H1 (cell line): ENCODE measurements at regions not wholly inside any gene's neighbourhood (a gene's known extent, or its start where the extent isn't known, plus 50 kb on each side); places are given as distances from the start of the nearest gene placed in this dataset.

Source experiments
- CTCF ChIA-PET: fragments of 300-600 bp; sonication (Branson Sonifier 250); formaldehyde crosslinking; loops from one replicate; lab custom pipeline; 2021; ENCODE audit not compliant: partially characterized antibody; lab: Charles Lee
- POLR2A ChIA-PET: fragments of 300-600 bp; sonication (Branson Sonifier 250); formaldehyde crosslinking; loops from one replicate; lab custom pipeline; 2021; ENCODE audit warnings: inconsistent platforms; ENCODE audit not compliant: partially characterized antibody; lab: Charles Lee
- DNase-seq, 2 experiments: peaks; one replicate each; pipeline versions ENCODE4 v3.0.0 to v3.0.0-alpha.2; 2010 to 2022; ENCODE audit warnings: low spot score in 2 of 2, low read depth in 1 of 2, mixed read lengths in 1 of 2
- FAIRE-seq: peaks from 2 replicates; lab custom pipeline; 2011; peaks lifted over from hg19 to GRCh38; lab: Jason Lieb, UNC
- H2AFZ ChIP-seq: 2 replicates; pipeline ENCODE4 v1.8.1; 2012; ENCODE audit warnings: low read length, inconsistent platforms
- H2AK5ac ChIP-seq: 2 replicates; pipeline ENCODE4 v1.6.1; 2013; ENCODE audit warnings: low read depth, low read length
- H2BK120ac ChIP-seq: replicated peaks from 2 replicates; pipeline ENCODE3; 2013; ENCODE audit warnings: low read depth, low read length, inconsistent platforms
- H2BK12ac ChIP-seq: 2 replicates; pipeline ENCODE4 v1.6.1; 2013; ENCODE audit warnings: low read depth, low read length
- H2BK15ac ChIP-seq: 2 replicates; pipeline ENCODE4 v1.6.1; 2013; ENCODE audit warnings: low read length
- H2BK20ac ChIP-seq: 2 replicates; pipeline ENCODE4 v1.6.1; 2013; ENCODE audit warnings: low read length
- H2BK5ac ChIP-seq: 2 replicates; pipeline ENCODE4 v1.6.1; 2013; ENCODE audit warnings: low read depth, low read length
- H3K14ac ChIP-seq: 2 replicates; pipeline ENCODE4 v1.6.1; 2013; ENCODE audit warnings: inconsistent platforms; ENCODE audit not compliant: insufficient read length
- H3K18ac ChIP-seq: 2 replicates; pipeline ENCODE4 v1.6.1; 2013; ENCODE audit warnings: low read length; ENCODE audit errors: extremely low read depth
- H3K23ac ChIP-seq: 2 replicates; pipeline ENCODE4 v1.6.1; 2013; ENCODE audit warnings: inconsistent platforms; ENCODE audit not compliant: insufficient read length
- H3K23me2 ChIP-seq: 2 replicates; pipeline ENCODE4 v1.6.1; 2013; ENCODE audit warnings: low read depth, low read length
- H3K27ac ChIP-seq: 2 replicates; pipeline ENCODE4 v1.6.1; 2011; ENCODE audit warnings: low read depth, low read length, inconsistent platforms
- H3K27me3 ChIP-seq, 4 experiments: replicated peaks in 1 of 4; 1 replicate in 1 of 4; 2 replicates in 3 of 4; pipeline versions ENCODE4 v1.6.1 to v1.8.1; 2011 to 2013; ENCODE audit warnings: low read length in 3 of 4, mild to moderate bottlenecking in 3 of 4, inconsistent platforms in 2 of 4, mixed read lengths in 2 of 4, moderate library complexity in 1 of 4; ENCODE audit not compliant: control insufficient read depth in 3 of 4, insufficient read depth in 3 of 4; ENCODE audit errors: extremely low read depth in 1 of 4
- H3K36me3 ChIP-seq, 4 experiments: 2 replicates each; pipeline versions ENCODE4 v1.6.1 to v1.8.1; 2011 to 2013; ENCODE audit warnings: mild to moderate bottlenecking in 4 of 4, low read length in 3 of 4, moderate library complexity in 2 of 4, control low read depth in 1 of 4, inconsistent platforms in 1 of 4; ENCODE audit not compliant: insufficient read depth in 4 of 4, control insufficient read depth in 2 of 4
- H3K4ac ChIP-seq: replicated peaks from 2 replicates; pipeline ENCODE3; 2013; ENCODE audit warnings: low read length, low read depth, mixed read lengths, inconsistent platforms; ENCODE audit not compliant: insufficient read length
- H3K4me1 ChIP-seq, 4 experiments: replicated peaks in 1 of 4; 1 replicate in 1 of 4; 2 replicates in 3 of 4; pipeline versions ENCODE4 v1.6.1 to v1.8.1; 2011 to 2013; ENCODE audit warnings: low read length in 3 of 4, inconsistent platforms in 2 of 4, mixed read lengths in 1 of 4; ENCODE audit not compliant: insufficient read depth in 4 of 4, control insufficient read depth in 3 of 4
- H3K4me2 ChIP-seq, 2 experiments: 2 replicates each; pipeline versions ENCODE4 v1.6.1 to v1.8.1; 2011 to 2013; ENCODE audit warnings: low read depth in 2 of 2, low read length in 2 of 2, control low read depth in 1 of 2, inconsistent platforms in 1 of 2, mild to moderate bottlenecking in 1 of 2; ENCODE audit not compliant: insufficient read depth in 1 of 2
- H3K4me3 ChIP-seq, 4 experiments: fragments of 200-600, 300-600 bp in 1 of 4; sonication (generic), shearing (Covaris generic), sonication (Bioruptor Twin) in 1 of 4; 2 replicates each; pipeline versions ENCODE4 v1.5.1 to v1.8.1; 2011 to 2016; ENCODE audit warnings: low read length in 4 of 4, low read depth in 3 of 4, control low read depth in 2 of 4, inconsistent platforms in 2 of 4, mild to moderate bottlenecking in 2 of 4, mixed read lengths in 1 of 4, moderate library complexity in 1 of 4; ENCODE audit not compliant: insufficient read depth in 2 of 4; ENCODE audit errors: extremely low read depth in 1 of 4
- H3K56ac ChIP-seq: replicated peaks from 2 replicates; pipeline ENCODE3; 2013; ENCODE audit warnings: low read depth, mild to moderate bottlenecking, mixed read lengths, low read length, inconsistent platforms; ENCODE audit not compliant: insufficient read length
- H3K79me1 ChIP-seq: 2 replicates; pipeline ENCODE4 v1.6.1; 2013; ENCODE audit warnings: low read depth, low read length, control low read depth
- H3K79me2 ChIP-seq, 2 experiments: 2 replicates each; pipeline versions ENCODE4 v1.6.1 to v1.8.1; 2012 to 2013; ENCODE audit warnings: low read length in 2 of 2, mild to moderate bottlenecking in 2 of 2, inconsistent platforms in 1 of 2; ENCODE audit not compliant: insufficient read depth in 2 of 2, control insufficient read depth in 1 of 2
- H3K9ac ChIP-seq, 4 experiments: replicated peaks in 1 of 4; 1 replicate in 1 of 4; 2 replicates in 3 of 4; pipeline versions ENCODE4 v1.6.1 to v1.8.1; 2011 to 2013; ENCODE audit warnings: low read depth in 3 of 4, low read length in 3 of 4, control low read depth in 2 of 4, mild to moderate bottlenecking in 2 of 4, moderate library complexity in 2 of 4, inconsistent platforms in 1 of 4; ENCODE audit errors: extremely low read depth in 1 of 4
- H3K9me3 ChIP-seq, 2 experiments: 2 replicates each; pipeline versions ENCODE4 v1.6.1 to v1.8.1; 2012 to 2013; ENCODE audit warnings: mild to moderate bottlenecking in 2 of 2, moderate library complexity in 2 of 2, control low read depth in 1 of 2, inconsistent platforms in 1 of 2, low read depth in 1 of 2, low read length in 1 of 2, mixed read lengths in 1 of 2; ENCODE audit not compliant: insufficient read depth in 2 of 2
- H4K20me1 ChIP-seq, 2 experiments: replicated peaks in 1 of 2; 2 replicates each; pipeline versions ENCODE3 to v1.8.1; 2011 to 2013; ENCODE audit warnings: inconsistent platforms in 2 of 2, low read length in 2 of 2, mild to moderate bottlenecking in 1 of 2; ENCODE audit not compliant: insufficient read depth in 2 of 2, control insufficient read depth in 1 of 2
- H4K5ac ChIP-seq: 2 replicates; pipeline ENCODE4 v1.6.1; 2013; ENCODE audit warnings: low read length, low read depth, mixed read lengths, inconsistent platforms; ENCODE audit not compliant: insufficient read length
- H4K8ac ChIP-seq: 2 replicates; pipeline ENCODE4 v1.8.0; 2013; ENCODE audit warnings: mild to moderate bottlenecking, moderate library complexity, low read length, inconsistent platforms; ENCODE audit not compliant: insufficient read depth; ENCODE audit errors: extremely low read depth
- H4K91ac ChIP-seq: replicated peaks from 2 replicates; pipeline ENCODE3; 2013; ENCODE audit warnings: low read length, mixed read lengths, inconsistent platforms; ENCODE audit not compliant: insufficient read length
- HDAC6 ChIP-seq: IDR thresholded peaks from one replicate; pipeline ENCODE4 v1.7.1; 2012; ENCODE audit warnings: low read depth, mild to moderate bottlenecking, inconsistent platforms, low read length, moderate library complexity
- MAFK ChIP-seq: IDR thresholded peaks from 2 replicates; pipeline ENCODE4 v1.6.1; 2012; ENCODE audit warnings: low read depth, mild to moderate bottlenecking, improper control_type of control experiment, low read length
- POU5F1 ChIP-seq: IDR thresholded peaks from 2 replicates; pipeline ENCODE4 v1.6.1; 2011; ENCODE audit warnings: low read depth, mild to moderate bottlenecking, low read length, moderate library complexity
- SP4 ChIP-seq: IDR thresholded peaks from 2 replicates; pipeline ENCODE4 v1.6.1; 2012; ENCODE audit warnings: low read length, inconsistent platforms
- SRF ChIP-seq: IDR thresholded peaks from 2 replicates; pipeline ENCODE4 v1.6.1; 2011; ENCODE audit warnings: mild to moderate bottlenecking, low read depth, low read length, moderate library complexity
- YY1 ChIP-seq: IDR thresholded peaks from 2 replicates; pipeline ENCODE4 v1.6.1; 2011; ENCODE audit warnings: low read depth, mild to moderate bottlenecking, low read length
- WGBS, 2 experiments: shearing (Covaris generic) in 1 of 2; methylation state at CpG; one replicate each; pipeline versions ENCODE4 v1.1.6 to v1.1.7; 2013 to 2015; ENCODE audit warnings: low lambda C conversion rate in 2 of 2, mixed read lengths in 2 of 2, inconsistent platforms in 1 of 2, low coverage in 1 of 2, missing lambda C conversion rate in 1 of 2; ENCODE audit not compliant: insufficient replicate concordance in 2 of 2, insufficient coverage in 1 of 2, insufficient read length in 1 of 2; ENCODE audit errors: extremely low coverage in 1 of 2, missing lambda C conversion rate in 1 of 2; 5-methylcytosine and 5-hydroxymethylcytosine counted together

- POLR2A ChIA-PET = no interaction called here
- Histone ChIP-seq H3K23ac (no peak overlapping the region), H2BK12ac (no peak overlapping the region), H3K18ac (no peak overlapping the region), H4K8ac (no peak overlapping the region), H3K4me1 (no peaks in the 10 kb centered on the region), H3K4me3 (no peak overlapping the region), H3K36me3 (no peaks in the 10 kb centered on the region), H3K4ac (no peak overlapping the region), H3K27ac (no peak overlapping the region), H4K5ac (no peak overlapping the region), H2BK15ac (no peak overlapping the region), H3K79me1 (no peaks in the 10 kb centered on the region), H2AFZ (no peak overlapping the region), H3K9ac (no peak overlapping the region), H4K20me1 (no peaks in the 10 kb centered on the region), H2BK5ac (no peak overlapping the region), H3K56ac (no peak overlapping the region), H3K23me2 (no peaks in the 10 kb centered on the region), H3K14ac (no peak overlapping the region), H4K91ac (no peak overlapping the region), H3K9me3 (no peaks in the 10 kb centered on the region), H3K79me2 (no peaks in the 10 kb centered on the region), H3K4me2 (no peak overlapping the region), H2AK5ac (no peak overlapping the region), H2BK20ac (no peak overlapping the region), H2BK120ac (no peak overlapping the region), H3K27me3 (no peaks in the 10 kb centered on the region)
- DNase-seq (no peak), FAIRE-seq (no peak)
- CTCF ChIA-PET = no interaction called here
- 90% methylated on average over 4 of the region's 4 CpGs; no CpG with 5 or more reads in 1 of the 2 experiments for WGBS, 2 experiments
- TF ChIP-seq MAFK (no peak), SP4 (no peak), HDAC6 (no peak), SRF (no peak), POU5F1 (no peak), YY1 (no peak)
Observed at GRCh38 chr4:19992471-19993093, 259.1 kb upstream of the SLIT2 start.
